DOHH2 (cell line): ENCODE measurements at regions not wholly inside any gene's neighbourhood (a gene's known extent, or its start where the extent isn't known, plus 50 kb on each side); places are given as distances from the start of the nearest gene placed in this dataset.

Source experiments
- CTCF ChIP-seq: fragments of 200-600 bp; sonication (generic); IDR thresholded peaks from one replicate; pipeline ENCODE4 v1.5.1; 2014; ENCODE audit warnings: antibody characterized with exemption, mild to moderate bottlenecking, low read depth, low read length; ENCODE audit not compliant: poor library complexity, severe bottlenecking
- EZH2phosphoT487 ChIP-seq: fragments of 200-600 bp; sonication (generic); IDR thresholded peaks from 2 replicates; pipeline ENCODE4 v1.6.1; 2017; ENCODE audit warnings: borderline replicate concordance, mild to moderate bottlenecking, antibody characterized with exemption, low read length, moderate library complexity, mixed read lengths

- no peak for TF ChIP-seq EZH2phosphoT487
- TF ChIP-seq CTCF = no peak
These were observed 728.7 kb upstream of the TMEM132C start for GRCh38 chr12:127538316-127538715.
